ENCODE measurements at regions not wholly inside any gene's neighbourhood (a gene's known extent, or its start where the extent isn't known, plus 50 kb on each side); places are given as distances from the start of the nearest gene placed in this dataset.

DNA sequence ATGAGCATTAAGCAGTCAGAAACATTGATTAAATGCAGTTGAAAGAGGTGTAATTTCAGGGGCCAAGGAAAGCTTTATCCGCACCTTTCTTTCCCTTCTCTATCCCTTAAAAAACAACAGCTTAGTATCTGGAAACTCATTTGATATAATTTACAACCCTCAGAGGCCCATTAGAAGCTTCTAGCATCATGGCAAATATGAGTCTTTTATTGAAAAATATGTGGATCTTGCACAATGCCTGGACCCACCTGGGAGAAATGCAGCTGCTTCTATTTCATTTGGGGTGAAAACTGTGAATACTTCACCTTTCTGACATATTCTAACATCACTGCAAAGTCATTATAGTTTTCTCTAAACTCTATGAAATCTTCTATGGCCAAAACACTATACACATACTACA lies 492.2 kb upstream of the PSMD7 start:
- ATAC-seq = no peak
- Histone ChIP-seq H3K4me3 (no peak overlapping the region), H3K4me1 (no peaks in the 10 kb centered on the region), H3K9me3 (no peaks in the 10 kb centered on the region), H3K27ac (no peak overlapping the region), H3K27me3 (no peaks in the 10 kb centered on the region), H3K36me3 (no peaks in the 10 kb centered on the region)
- WGBS, 4 donors = 95 to 97% (median 97%) methylated on average over 1 of the region's 1 CpG
- intact Hi-C loops (cut with DNase I) = no loop called here
- DNase-seq = no peak
- TF ChIP-seq POLR2A (IDR thresholded peaks at IDR 0.05) = no peak
- TF ChIP-seq CTCF (IDR thresholded peaks at IDR 0.05) = no peak

DNA sequence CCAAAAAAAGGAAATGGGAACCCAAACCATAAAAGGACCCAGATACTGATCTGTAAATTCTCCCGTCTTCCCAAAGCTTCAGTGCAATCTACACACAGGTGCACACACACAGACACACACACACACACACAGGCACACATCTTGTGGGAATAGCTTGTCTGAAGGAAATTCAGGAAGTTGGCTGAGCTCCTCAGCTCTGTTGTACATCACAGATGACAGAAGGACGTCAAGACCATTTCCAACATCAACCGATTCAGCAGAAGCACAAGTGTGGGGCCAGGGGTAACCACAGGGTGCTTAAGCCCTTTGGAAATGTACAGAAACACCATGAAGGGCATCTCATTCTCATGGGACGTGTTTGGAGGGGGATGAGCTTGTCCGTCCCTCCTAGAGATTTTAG lies 498.1 kb upstream of the PSMD7 start:
- H3K36me3 ChIP-seq = no peaks in the 10 kb centered on the region
- 67 to 79% (median 74%) methylated on average over 5 of the region's 5 CpGs for WGBS, 4 donors
- no peak overlapping the region for H3K27ac ChIP-seq
- no peaks in the 10 kb centered on the region for H3K27me3 ChIP-seq
- no peak for TF ChIP-seq POLR2A (IDR thresholded peaks at IDR 0.05)
- no peak for TF ChIP-seq CTCF (IDR thresholded peaks at IDR 0.05)
- H3K4me3 ChIP-seq = no peak overlapping the region
- intact Hi-C loops (cut with DNase I) = no loop called here
- no peaks in the 10 kb centered on the region for H3K9me3 ChIP-seq
- DNase-seq = no peak
- peaks cover 0 to 21% (median 2%) of the 10 kb centered on the region in 12 donors for H3K4me1 ChIP-seq
- ATAC-seq = no peak

DNA sequence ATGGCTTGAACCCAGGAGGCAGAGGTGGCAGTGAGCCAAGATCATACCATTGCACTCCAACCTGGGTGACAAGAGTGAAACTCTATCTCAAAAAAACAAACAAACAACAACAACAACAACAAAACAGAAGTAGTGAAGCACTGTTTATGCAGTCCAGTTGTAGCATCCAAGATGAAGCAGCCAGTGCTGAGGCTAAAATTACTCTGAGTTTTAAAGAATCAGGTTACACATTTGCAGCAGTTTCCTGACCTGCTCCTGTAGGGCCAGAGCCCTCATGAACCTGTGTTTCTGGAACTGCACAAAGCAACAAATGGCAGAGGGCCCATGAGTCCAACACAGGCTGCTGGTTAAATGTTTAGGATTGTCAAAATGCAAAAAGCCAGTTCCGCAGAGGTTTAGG lies 499.5 kb upstream of the PSMD7 start:
- no peak overlapping the region for H3K4me3 ChIP-seq
- no peak overlapping the region for H3K27ac ChIP-seq
- WGBS, 4 donors = 98 to 100% (median 99%) methylated on average over 1 of the region's 1 CpG
- no peaks in the 10 kb centered on the region for H3K36me3 ChIP-seq
- no peaks in the 10 kb centered on the region for H3K9me3 ChIP-seq
- no peak for ATAC-seq
- peaks cover 0 to 26% (median 2%) of the 10 kb centered on the region in 12 donors for H3K4me1 ChIP-seq
- intact Hi-C loops (cut with DNase I) = no loop called here
- TF ChIP-seq POLR2A (IDR thresholded peaks at IDR 0.05) (no peak), CTCF (IDR thresholded peaks at IDR 0.05) (no peak)
- no peak for DNase-seq
- no peaks in the 10 kb centered on the region for H3K27me3 ChIP-seq

- Histone ChIP-seq H3K9me3 (no peaks in the 10 kb centered on the region), H3K4me1 (peaks cover 0 to 26% (median 2%) of the 10 kb centered on the region in 12 donors), H3K36me3 (no peaks in the 10 kb centered on the region), H3K27ac (peak overlapping the region in 5 of 12 donors; percentile 4 to 70 (median 44)), H3K27me3 (no peaks in the 10 kb centered on the region), H3K4me3 (no peak overlapping the region)
- ATAC-seq (no peak), DNase-seq (no peak)
- WGBS, 4 donors = 50 to 70% (median 61%) methylated on average over 4 of the region's 4 CpGs
- intact Hi-C loops (cut with DNase I) = no loop called here
- TF ChIP-seq POLR2A (IDR thresholded peaks at IDR 0.05) (no peak), CTCF (IDR thresholded peaks at IDR 0.05) (no peak)
These were observed 500.4 kb upstream of the PSMD7 start for GRCh38 chr16:73796241-73796640.
